OCI-LY3 (cell line): ENCODE measurements at regions not wholly inside any gene's neighbourhood (a gene's known extent, or its start where the extent isn't known, plus 50 kb on each side); places are given as distances from the start of the nearest gene placed in this dataset.

Experiments used
- EZH2phosphoT487 ChIP-seq: fragments of 200-600 bp; shearing (Covaris generic); IDR thresholded peaks from 2 replicates; pipeline ENCODE4 v1.6.1; 2018; ENCODE audit warnings: antibody characterized with exemption, mixed run types, low read depth
- TF ChIP-seq, protein P1 (sequence below): fragments of 200-600, 300-600 bp; sonication (generic); IDR thresholded peaks from 2 replicates; pipeline ENCODE4 v1.5.1; 2014; ENCODE audit warnings: antibody characterized with exemption, low read length, low read depth

DNA sequence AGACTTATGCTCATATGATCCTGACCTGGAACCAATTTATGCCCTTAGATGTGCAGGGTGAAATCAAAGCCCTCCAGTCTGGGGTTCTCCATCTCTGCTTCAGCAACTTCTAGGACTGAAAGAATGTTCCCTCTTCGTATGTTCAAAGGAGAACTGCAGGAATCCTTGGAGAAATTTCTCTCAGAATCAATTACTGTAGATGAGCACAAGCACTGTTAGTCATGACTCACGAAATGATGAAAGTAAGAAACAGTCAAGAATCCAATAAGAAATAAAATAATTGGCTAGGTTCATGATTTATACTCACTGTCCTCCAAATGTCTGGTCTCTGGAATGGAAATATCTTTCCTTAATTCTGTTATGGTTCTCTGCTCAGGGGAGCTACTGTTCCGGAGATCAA is 348.2 kb downstream of the PDGFC start:
- TF ChIP-seq, protein P1, sequence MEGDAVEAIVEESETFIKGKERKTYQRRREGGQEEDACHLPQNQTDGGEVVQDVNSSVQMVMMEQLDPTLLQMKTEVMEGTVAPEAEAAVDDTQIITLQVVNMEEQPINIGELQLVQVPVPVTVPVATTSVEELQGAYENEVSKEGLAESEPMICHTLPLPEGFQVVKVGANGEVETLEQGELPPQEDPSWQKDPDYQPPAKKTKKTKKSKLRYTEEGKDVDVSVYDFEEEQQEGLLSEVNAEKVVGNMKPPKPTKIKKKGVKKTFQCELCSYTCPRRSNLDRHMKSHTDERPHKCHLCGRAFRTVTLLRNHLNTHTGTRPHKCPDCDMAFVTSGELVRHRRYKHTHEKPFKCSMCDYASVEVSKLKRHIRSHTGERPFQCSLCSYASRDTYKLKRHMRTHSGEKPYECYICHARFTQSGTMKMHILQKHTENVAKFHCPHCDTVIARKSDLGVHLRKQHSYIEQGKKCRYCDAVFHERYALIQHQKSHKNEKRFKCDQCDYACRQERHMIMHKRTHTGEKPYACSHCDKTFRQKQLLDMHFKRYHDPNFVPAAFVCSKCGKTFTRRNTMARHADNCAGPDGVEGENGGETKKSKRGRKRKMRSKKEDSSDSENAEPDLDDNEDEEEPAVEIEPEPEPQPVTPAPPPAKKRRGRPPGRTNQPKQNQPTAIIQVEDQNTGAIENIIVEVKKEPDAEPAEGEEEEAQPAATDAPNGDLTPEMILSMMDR = no peak
- TF ChIP-seq EZH2phosphoT487 = no peak
